ENCODE measurements at regions not wholly inside any gene's neighbourhood (a gene's known extent, or its start where the extent isn't known, plus 50 kb on each side); places are given as distances from the start of the nearest gene placed in this dataset.

- TF ChIP-seq TCF12 (IDR thresholded peaks at IDR 0.05; ENCODE audit: low read depth) = no peak
- no peak for TF ChIP-seq YY1 (IDR thresholded peaks at IDR 0.05; ENCODE audit: low read depth)
- TF ChIP-seq ZBTB7A (IDR thresholded peaks at IDR 0.05; ENCODE audit: low read depth) = no peak
- no peak for TF ChIP-seq EGR1 (IDR thresholded peaks at IDR 0.05)
- TF ChIP-seq EP300 (IDR thresholded peaks at IDR 0.05; ENCODE audit: borderline replicate concordance) = no peak
- TF ChIP-seq FOXM1 (IDR thresholded peaks at IDR 0.05; ENCODE audit: borderline replicate concordance, low read depth) = no peak
- TF ChIP-seq USF1 (IDR thresholded peaks at IDR 0.05) = no peak
- no peak for TF ChIP-seq TEAD4 (IDR thresholded peaks at IDR 0.05)
- no peak for TF ChIP-seq RAD21 (IDR thresholded peaks at IDR 0.05; ENCODE audit: low read depth)
These were observed 422.3 kb upstream of the AKR1E2 start for GRCh38 chr10:4403638-4404252.

GRCh38 chr10:4399556-4399955 is 426.5 kb upstream of the AKR1E2 start:
- TF ChIP-seq YY1 (IDR thresholded peaks at IDR 0.05; ENCODE audit: low read depth) = no peak
- TF ChIP-seq RAD21 (IDR thresholded peaks at IDR 0.05; ENCODE audit: low read depth) = no peak
- TF ChIP-seq EP300 (IDR thresholded peaks at IDR 0.05; ENCODE audit: borderline replicate concordance) = no peak
- TF ChIP-seq FOXM1 (IDR thresholded peaks at IDR 0.05; ENCODE audit: borderline replicate concordance, low read depth) = no peak
- TF ChIP-seq MAX (IDR thresholded peaks at IDR 0.05) = no peak
- TF ChIP-seq TAF1 (IDR thresholded peaks at IDR 0.05; ENCODE audit: low read depth) = no peak
- TF ChIP-seq TCF12 (IDR thresholded peaks at IDR 0.05; ENCODE audit: low read depth) = no peak
- no peak for TF ChIP-seq REST (IDR thresholded peaks at IDR 0.05; ENCODE audit: low read depth)
- no peak for TF ChIP-seq NFIC (IDR thresholded peaks at IDR 0.05)
- no peak for TF ChIP-seq USF1 (IDR thresholded peaks at IDR 0.05)
- TF ChIP-seq TEAD4 (IDR thresholded peaks at IDR 0.05) = no peak

- TF ChIP-seq USF1 (IDR thresholded peaks at IDR 0.05) = no peak
- TF ChIP-seq YY1 (IDR thresholded peaks at IDR 0.05; ENCODE audit: low read depth) = no peak
- TF ChIP-seq TAF1 (IDR thresholded peaks at IDR 0.05; ENCODE audit: low read depth) = no peak
- TF ChIP-seq FOXM1 (IDR thresholded peaks at IDR 0.05; ENCODE audit: borderline replicate concordance, low read depth) = no peak
- no peak for TF ChIP-seq TCF12 (IDR thresholded peaks at IDR 0.05; ENCODE audit: low read depth)
- TF ChIP-seq EP300 (IDR thresholded peaks at IDR 0.05; ENCODE audit: borderline replicate concordance) = no peak
- TF ChIP-seq TEAD4 (IDR thresholded peaks at IDR 0.05) = no peak
- no peak for TF ChIP-seq CEBPB (IDR thresholded peaks at IDR 0.05)
- no peak for TF ChIP-seq RAD21 (IDR thresholded peaks at IDR 0.05; ENCODE audit: low read depth)
- no peak for TF ChIP-seq ZBTB7A (IDR thresholded peaks at IDR 0.05; ENCODE audit: low read depth)
- TF ChIP-seq MAX (IDR thresholded peaks at IDR 0.05) = no peak
- TF ChIP-seq CREB1 (IDR thresholded peaks at IDR 0.05; ENCODE audit: low read depth) = no peak
- TF ChIP-seq NFIC (IDR thresholded peaks at IDR 0.05) = no peak
- TF ChIP-seq EGR1 (IDR thresholded peaks at IDR 0.05) = no peak
- no peak for TF ChIP-seq REST (IDR thresholded peaks at IDR 0.05; ENCODE audit: low read depth)
These were observed 427.4 kb upstream of the AKR1E2 start for GRCh38 chr10:4398602-4399001.

- TF ChIP-seq REST (IDR thresholded peaks at IDR 0.05; ENCODE audit: low read depth) (no peak), EGR1 (IDR thresholded peaks at IDR 0.05) (no peak), EP300 (IDR thresholded peaks at IDR 0.05; ENCODE audit: borderline replicate concordance) (no peak), CEBPB (IDR thresholded peaks at IDR 0.05) (no peak), NFIC (IDR thresholded peaks at IDR 0.05) (no peak), ZBTB7A (IDR thresholded peaks at IDR 0.05; ENCODE audit: low read depth) (no peak), YY1 (IDR thresholded peaks at IDR 0.05; ENCODE audit: low read depth) (no peak), USF1 (IDR thresholded peaks at IDR 0.05) (no peak), TAF1 (IDR thresholded peaks at IDR 0.05; ENCODE audit: low read depth) (no peak), RAD21 (IDR thresholded peaks at IDR 0.05; ENCODE audit: low read depth) (no peak), CREB1 (IDR thresholded peaks at IDR 0.05; ENCODE audit: low read depth) (no peak), MAX (IDR thresholded peaks at IDR 0.05) (no peak), TCF12 (IDR thresholded peaks at IDR 0.05; ENCODE audit: low read depth) (no peak), TEAD4 (IDR thresholded peaks at IDR 0.05) (no peak)
These were observed 428.7 kb upstream of the AKR1E2 start for GRCh38 chr10:4397337-4397736.

Measured in Ishikawa (cell line).